GM21515 (cell line): ENCODE measurements at regions not wholly inside any gene's neighbourhood (a gene's known extent, or its start where the extent isn't known, plus 50 kb on each side); places are given as distances from the start of the nearest gene placed in this dataset.

Experiments used
- ATAC-seq: cut with Tn5 transposase; IDR thresholded peaks from one replicate; pipeline ENCODE4 v1.9.1; 2021; ENCODE audit not compliant: unreplicated experiment

- no peak for ATAC-seq
These were observed 112.8 kb upstream of the ADAMTS5 start for GRCh38 chr21:27079636-27080240.

GRCh38 chr21:27078915-27079314 lies 112.0 kb upstream of the ADAMTS5 start:
- ATAC-seq, result no peak

- ATAC-seq, result no peak
These were observed 110.6 kb upstream of the ADAMTS5 start for GRCh38 chr21:27077501-27077900.

GRCh38 chr21:27076025-27076424 lies 109.1 kb upstream of the ADAMTS5 start:
- ATAC-seq, result no peak

- no peak for ATAC-seq
These were observed 104.2 kb upstream of the ADAMTS5 start for GRCh38 chr21:27070861-27071670.

- no peak for ATAC-seq
These were observed 101.9 kb upstream of the ADAMTS5 start for GRCh38 chr21:27068811-27069210.

- no peak for ATAC-seq
These were observed 100.3 kb upstream of the ADAMTS5 start for GRCh38 chr21:27067226-27067625.

DNA sequence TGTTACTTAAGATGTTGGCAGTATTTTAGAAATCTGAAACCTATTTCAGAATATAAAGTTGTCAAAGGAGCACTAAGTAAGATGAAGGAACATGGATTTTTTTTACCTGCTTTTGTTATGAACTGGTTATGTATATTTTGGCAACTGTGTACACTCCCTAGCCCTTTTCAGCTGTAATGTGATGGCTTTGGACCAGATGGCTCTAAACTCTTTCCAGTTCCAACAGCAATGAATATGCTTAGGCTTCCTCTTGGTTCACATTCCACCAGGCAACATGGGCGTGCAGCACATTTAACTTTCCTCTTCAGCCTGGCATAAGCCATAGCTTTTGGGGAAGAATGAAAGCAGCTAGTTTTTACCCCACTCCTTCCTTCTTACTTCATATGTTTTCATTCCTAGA lies 95.6 kb upstream of the ADAMTS5 start:
- no peak for ATAC-seq

GRCh38 chr21:27061770-27062169 lies 94.9 kb upstream of the ADAMTS5 start:
- ATAC-seq, result no peak

DNA sequence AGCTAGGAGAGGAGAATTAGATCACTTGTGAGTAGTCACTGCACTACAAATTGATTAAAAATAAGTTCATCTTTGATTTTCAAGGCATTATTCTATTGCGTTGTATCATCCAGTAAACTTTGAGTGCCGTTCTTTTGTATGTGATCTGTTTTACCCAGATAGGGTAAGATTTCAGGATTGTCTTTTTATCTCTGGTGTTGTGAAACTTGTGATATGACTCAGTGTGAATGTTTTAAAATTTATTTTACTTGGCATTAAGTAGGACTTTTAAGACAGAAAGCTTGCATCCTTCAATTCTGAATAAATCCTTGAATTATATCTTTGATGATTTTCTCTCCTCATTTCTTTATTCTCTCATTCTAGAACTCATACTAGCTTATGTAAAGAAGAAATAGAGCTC lies 93.3 kb upstream of the ADAMTS5 start:
- no peak for ATAC-seq

DNA sequence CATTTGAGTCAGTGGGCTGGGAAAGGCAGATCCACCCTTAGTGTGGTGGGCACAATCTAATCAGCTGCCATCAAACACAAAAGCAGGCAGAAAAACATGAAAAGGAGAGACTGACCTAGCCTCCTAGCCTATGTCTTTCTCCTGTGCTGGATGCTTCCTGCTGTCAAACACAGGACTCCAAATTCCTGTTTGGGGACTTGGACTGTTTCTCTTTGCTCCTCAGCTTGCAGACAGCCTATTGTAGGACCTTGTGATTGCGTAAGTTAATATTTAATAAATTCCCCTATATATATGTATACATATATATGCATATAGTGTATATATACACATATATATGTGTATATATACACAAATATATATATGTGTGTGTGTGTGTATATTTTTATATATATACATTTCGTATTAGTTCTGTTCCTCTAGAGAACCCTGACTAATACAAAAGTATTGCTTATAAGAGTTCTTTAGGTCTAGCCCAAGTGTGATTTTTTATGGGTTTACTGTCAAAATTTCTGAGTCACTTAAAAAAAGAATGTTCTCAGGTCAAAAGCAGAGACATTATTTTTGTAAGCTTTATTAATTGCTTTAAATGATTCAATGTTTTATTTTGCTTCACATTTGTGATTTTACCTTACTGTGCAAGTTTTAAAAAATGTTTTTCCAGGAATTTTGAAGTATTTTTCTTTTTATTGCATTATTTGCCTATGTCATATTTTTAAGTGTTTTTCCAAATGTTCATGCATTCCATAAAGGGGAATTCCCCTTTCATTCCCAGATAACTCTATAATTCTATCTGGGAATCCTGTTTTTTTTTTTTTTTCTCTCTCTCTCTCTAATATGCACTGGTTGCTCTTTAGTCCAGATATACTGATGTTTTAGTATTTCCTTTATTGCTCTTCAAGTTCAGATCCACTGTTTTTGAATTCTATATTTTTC lies 92.1 kb upstream of the ADAMTS5 start:
- ATAC-seq, result no peak

DNA sequence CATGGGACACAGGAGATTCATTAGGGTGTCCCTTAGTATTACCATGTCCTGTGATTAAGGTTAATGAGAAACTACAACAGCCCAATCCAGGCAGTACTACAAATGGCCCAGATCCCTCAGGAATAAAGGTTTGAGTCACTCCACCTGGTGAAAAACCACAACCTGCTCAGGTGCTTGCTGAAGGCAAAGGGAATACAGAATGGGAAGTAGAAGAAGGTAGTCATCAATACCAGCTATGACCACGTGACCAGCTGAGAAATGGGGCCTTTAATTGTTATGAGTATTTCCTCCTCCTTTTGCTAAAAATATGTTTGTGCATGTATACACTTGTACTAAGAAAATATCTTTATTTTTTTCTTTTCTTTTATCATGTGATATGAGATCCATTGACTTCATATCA lies 91.1 kb upstream of the ADAMTS5 start:
- no peak for ATAC-seq

DNA sequence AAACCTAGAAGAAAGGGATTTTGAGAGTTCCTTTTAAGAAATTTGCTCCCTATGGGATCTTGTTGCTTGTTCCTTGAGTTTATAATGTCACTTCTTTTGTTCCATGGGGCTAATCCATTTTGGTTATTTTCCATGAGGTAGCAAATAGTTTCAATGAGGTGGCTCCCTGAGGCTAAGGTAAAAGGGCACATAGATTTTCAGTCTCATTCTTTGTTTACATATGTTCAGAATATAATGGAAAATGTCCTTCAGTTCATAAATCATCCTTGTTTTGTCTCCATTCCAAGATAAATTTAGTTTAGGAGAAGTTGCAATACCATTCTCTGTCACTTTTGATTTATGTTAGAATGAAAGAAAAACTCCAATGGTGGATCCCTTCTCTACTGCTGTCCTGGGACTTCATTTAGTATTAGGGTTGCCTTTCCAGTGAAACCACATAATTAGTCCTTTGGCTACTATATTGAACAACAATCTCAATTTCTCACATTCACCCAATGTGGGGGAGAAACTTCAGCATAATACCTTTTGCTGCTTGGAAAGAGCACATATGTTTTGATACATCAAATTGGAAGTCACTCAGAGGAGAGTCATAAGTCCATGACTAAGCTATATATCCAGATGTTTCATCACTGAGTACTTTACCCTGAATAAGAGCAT lies 80.9 kb upstream of the ADAMTS5 start:
- ATAC-seq, result no peak

- no peak for ATAC-seq
These were observed 80.4 kb upstream of the ADAMTS5 start for GRCh38 chr21:27047283-27047657.

GRCh38 chr21:27045281-27045985 lies 78.5 kb upstream of the ADAMTS5 start:
- ATAC-seq, result no peak

- ATAC-seq, result no peak
These were observed 76.5 kb upstream of the ADAMTS5 start for GRCh38 chr21:27043377-27043776.

- ATAC-seq, result no peak
These were observed 74.0 kb upstream of the ADAMTS5 start for GRCh38 chr21:27040738-27041469.

DNA sequence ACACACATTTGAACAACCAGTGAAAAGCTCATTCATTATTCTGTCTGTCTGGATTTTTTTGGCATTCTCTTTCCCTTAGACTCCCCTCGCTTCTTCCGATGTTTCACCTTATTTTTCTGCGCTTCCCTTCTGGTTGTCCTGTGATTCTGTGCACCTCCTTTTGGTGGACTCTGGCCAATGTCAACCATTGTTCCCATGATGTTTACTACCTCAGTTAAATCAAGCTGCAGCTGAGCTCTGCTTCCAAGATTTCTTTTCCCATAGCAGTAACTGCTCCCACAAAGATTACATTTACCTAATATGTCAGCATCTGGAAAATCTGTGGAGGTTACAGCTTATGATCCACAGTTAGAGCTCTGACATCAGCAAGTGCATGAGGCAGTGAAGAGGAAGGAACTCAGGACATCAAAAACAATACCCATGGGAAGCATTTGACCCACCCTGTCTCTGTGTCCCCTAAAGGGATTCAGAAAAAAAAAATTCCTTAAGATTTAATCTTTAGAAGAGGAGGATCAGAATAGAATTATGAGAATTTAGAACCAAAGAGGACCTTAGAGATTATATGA lies 69.9 kb upstream of the ADAMTS5 start:
- no peak for ATAC-seq

DNA sequence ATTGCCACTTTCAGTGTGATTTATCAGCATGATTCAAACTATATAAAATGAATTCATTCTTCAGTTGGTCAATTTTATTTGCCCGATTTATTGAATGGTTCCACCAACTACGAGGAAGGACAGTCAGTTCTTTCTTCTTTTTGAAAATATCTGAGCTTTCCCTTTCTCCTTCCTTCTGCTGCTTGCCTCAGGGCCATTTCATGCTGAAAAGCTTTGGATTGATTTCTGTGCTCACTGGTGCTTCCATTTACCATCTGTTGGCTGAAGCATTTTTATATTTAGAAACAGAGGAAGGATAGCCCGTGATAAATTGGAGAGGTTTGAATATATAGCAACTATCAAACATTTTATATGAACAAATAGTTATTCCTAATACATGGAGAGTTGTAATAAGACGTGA lies 68.9 kb upstream of the ADAMTS5 start:
- ATAC-seq, result no peak

- ATAC-seq, result no peak
These were observed 67.9 kb upstream of the ADAMTS5 start for GRCh38 chr21:27034796-27035195.
